ENCODE measurements at regions not wholly inside any gene's neighbourhood (a gene's known extent, or its start where the extent isn't known, plus 50 kb on each side); places are given as distances from the start of the nearest gene placed in this dataset.

- DNase-seq: no peak
- no peaks in the 10 kb centered on the region for H3K9me3 Mint-ChIP-seq
- peaks cover 8% of the 10 kb centered on the region for H3K27me3 Mint-ChIP-seq
- H3K4me3 Mint-ChIP-seq: no peak overlapping the region
- no peaks in the 10 kb centered on the region for H3K36me3 Mint-ChIP-seq (ENCODE audit: low read depth)
- no peak for ATAC-seq
- peaks cover 3% of the 10 kb centered on the region for H3K4me1 Mint-ChIP-seq
- H3K27ac Mint-ChIP-seq: no peak overlapping the region
Observed at GRCh38 chr6:40907198-40907701, 131.8 kb downstream of the UNC5CL start.

- Mint-ChIP-seq H3K4me3 (no peak overlapping the region), H3K9me3 (no peaks in the 10 kb centered on the region), H3K4me1 (peaks cover 3% of the 10 kb centered on the region), H3K27ac (no peak overlapping the region), H3K27me3 (peaks cover 8% of the 10 kb centered on the region), H3K36me3 (ENCODE audit: low read depth) (no peaks in the 10 kb centered on the region)
- no peak for DNase-seq
- ATAC-seq: no peak
Observed at GRCh38 chr6:40906759-40907158, 132.3 kb downstream of the UNC5CL start.

- H3K4me3 Mint-ChIP-seq: no peak overlapping the region
- no peaks in the 10 kb centered on the region for H3K4me1 Mint-ChIP-seq
- no peak for DNase-seq
- no peak overlapping the region for H3K27ac Mint-ChIP-seq
- H3K36me3 Mint-ChIP-seq (ENCODE audit: low read depth): no peaks in the 10 kb centered on the region
- H3K9me3 Mint-ChIP-seq: no peaks in the 10 kb centered on the region
- ATAC-seq: no peak
- peaks cover 8% of the 10 kb centered on the region for H3K27me3 Mint-ChIP-seq
Observed at GRCh38 chr6:40904583-40905194, 134.3 kb downstream of the UNC5CL start.

- H3K27me3 Mint-ChIP-seq: peaks cover 8% of the 10 kb centered on the region
- H3K4me3 Mint-ChIP-seq: no peak overlapping the region
- no peaks in the 10 kb centered on the region for H3K36me3 Mint-ChIP-seq (ENCODE audit: low read depth)
- DNase-seq (no peak), ATAC-seq (no peak)
- H3K27ac Mint-ChIP-seq: no peak overlapping the region
- H3K4me1 Mint-ChIP-seq: no peaks in the 10 kb centered on the region
- H3K9me3 Mint-ChIP-seq: no peaks in the 10 kb centered on the region
Observed at GRCh38 chr6:40903456-40903855, 135.6 kb downstream of the UNC5CL start.

- Mint-ChIP-seq H3K36me3 (ENCODE audit: low read depth) (no peaks in the 10 kb centered on the region), H3K27me3 (peaks cover 9% of the 10 kb centered on the region), H3K4me1 (no peaks in the 10 kb centered on the region), H3K9me3 (no peaks in the 10 kb centered on the region), H3K4me3 (no peak overlapping the region), H3K27ac (no peak overlapping the region)
- no peak for ATAC-seq
- DNase-seq: no peak
Observed at GRCh38 chr6:40901322-40902055, 137.5 kb downstream of the UNC5CL start.

GRCh38 chr6:40900791-40901190 is 138.2 kb downstream of the UNC5CL start:
- Mint-ChIP-seq H3K36me3 (ENCODE audit: low read depth) (no peaks in the 10 kb centered on the region), H3K27me3 (peaks cover 10% of the 10 kb centered on the region), H3K9me3 (no peaks in the 10 kb centered on the region), H3K4me1 (no peaks in the 10 kb centered on the region), H3K27ac (no peak overlapping the region), H3K4me3 (no peak overlapping the region)
- DNase-seq (no peak), ATAC-seq (no peak)

- H3K27ac Mint-ChIP-seq: no peak overlapping the region
- ATAC-seq (no peak), DNase-seq (no peak)
- H3K36me3 Mint-ChIP-seq (ENCODE audit: low read depth): no peaks in the 10 kb centered on the region
- H3K27me3 Mint-ChIP-seq: peaks cover 10% of the 10 kb centered on the region
- no peak overlapping the region for H3K4me3 Mint-ChIP-seq
- no peaks in the 10 kb centered on the region for H3K9me3 Mint-ChIP-seq
- H3K4me1 Mint-ChIP-seq: no peaks in the 10 kb centered on the region
Observed at GRCh38 chr6:40899684-40900155, 139.3 kb downstream of the UNC5CL start.

- Mint-ChIP-seq H3K27me3 (peaks cover 9% of the 10 kb centered on the region), H3K36me3 (ENCODE audit: low read depth) (no peaks in the 10 kb centered on the region), H3K27ac (no peak overlapping the region), H3K4me3 (no peak overlapping the region), H3K9me3 (no peaks in the 10 kb centered on the region), H3K4me1 (no peaks in the 10 kb centered on the region)
- ATAC-seq: no peak
- no peak for DNase-seq
Observed at GRCh38 chr6:40898073-40898472, 140.9 kb downstream of the UNC5CL start.

- no peaks in the 10 kb centered on the region for H3K36me3 Mint-ChIP-seq (ENCODE audit: low read depth)
- ATAC-seq (no peak), DNase-seq (no peak)
- H3K4me3 Mint-ChIP-seq: no peak overlapping the region
- H3K27ac Mint-ChIP-seq: no peak overlapping the region
- H3K27me3 Mint-ChIP-seq: peaks cover 10% of the 10 kb centered on the region
- no peaks in the 10 kb centered on the region for H3K9me3 Mint-ChIP-seq
- no peaks in the 10 kb centered on the region for H3K4me1 Mint-ChIP-seq
Observed at GRCh38 chr6:40897390-40898003, 141.5 kb downstream of the UNC5CL start.

- no peaks in the 10 kb centered on the region for H3K36me3 Mint-ChIP-seq (ENCODE audit: low read depth)
- no peak for ATAC-seq
- no peaks in the 10 kb centered on the region for H3K4me1 Mint-ChIP-seq
- no peak overlapping the region for H3K27ac Mint-ChIP-seq
- no peaks in the 10 kb centered on the region for H3K9me3 Mint-ChIP-seq
- no peak for DNase-seq
- no peak overlapping the region for H3K4me3 Mint-ChIP-seq
- H3K27me3 Mint-ChIP-seq: peaks cover 10% of the 10 kb centered on the region
Observed at GRCh38 chr6:40896696-40897095, 142.3 kb downstream of the UNC5CL start.

- Mint-ChIP-seq H3K27ac (no peak overlapping the region), H3K36me3 (ENCODE audit: low read depth) (no peaks in the 10 kb centered on the region), H3K9me3 (no peaks in the 10 kb centered on the region), H3K27me3 (peaks cover 13% of the 10 kb centered on the region), H3K4me3 (no peak overlapping the region), H3K4me1 (no peaks in the 10 kb centered on the region)
- no peak for DNase-seq
- no peak for ATAC-seq
Observed at GRCh38 chr6:40894962-40895799, 143.8 kb downstream of the UNC5CL start.

- Mint-ChIP-seq H3K4me1 (no peaks in the 10 kb centered on the region), H3K9me3 (no peaks in the 10 kb centered on the region), H3K4me3 (no peak overlapping the region), H3K27ac (no peak overlapping the region), H3K36me3 (ENCODE audit: low read depth) (no peaks in the 10 kb centered on the region), H3K27me3 (peaks cover 13% of the 10 kb centered on the region)
- DNase-seq (no peak), ATAC-seq (no peak)
Observed at GRCh38 chr6:40893021-40893420, 146.0 kb downstream of the UNC5CL start.

GRCh38 chr6:40892223-40892622 is 146.8 kb downstream of the UNC5CL start:
- no peak overlapping the region for H3K27ac Mint-ChIP-seq
- no peak for ATAC-seq
- no peak overlapping the region for H3K4me3 Mint-ChIP-seq
- H3K4me1 Mint-ChIP-seq: no peaks in the 10 kb centered on the region
- no peak for DNase-seq
- no peaks in the 10 kb centered on the region for H3K9me3 Mint-ChIP-seq
- H3K36me3 Mint-ChIP-seq (ENCODE audit: low read depth): no peaks in the 10 kb centered on the region
- peaks cover 10% of the 10 kb centered on the region for H3K27me3 Mint-ChIP-seq

GRCh38 chr6:40891686-40892085 is 147.3 kb downstream of the UNC5CL start:
- H3K36me3 Mint-ChIP-seq (ENCODE audit: low read depth): no peaks in the 10 kb centered on the region
- H3K9me3 Mint-ChIP-seq: no peaks in the 10 kb centered on the region
- no peak overlapping the region for H3K4me3 Mint-ChIP-seq
- ATAC-seq (no peak), DNase-seq (no peak)
- peaks cover 10% of the 10 kb centered on the region for H3K27me3 Mint-ChIP-seq
- H3K27ac Mint-ChIP-seq: no peak overlapping the region
- H3K4me1 Mint-ChIP-seq: no peaks in the 10 kb centered on the region
